H1 (cell line): ENCODE measurements at regions not wholly inside any gene's neighbourhood (a gene's known extent, or its start where the extent isn't known, plus 50 kb on each side); places are given as distances from the start of the nearest gene placed in this dataset.

Experiments used
- CTCF ChIA-PET: fragments of 300-600 bp; sonication (Branson Sonifier 250); formaldehyde crosslinking; loops from one replicate; lab custom pipeline; 2021; ENCODE audit not compliant: partially characterized antibody; lab: Charles Lee
- POLR2A ChIA-PET: fragments of 300-600 bp; sonication (Branson Sonifier 250); formaldehyde crosslinking; loops from one replicate; lab custom pipeline; 2021; ENCODE audit warnings: inconsistent platforms; ENCODE audit not compliant: partially characterized antibody; lab: Charles Lee
- DNase-seq, 2 experiments: peaks; one replicate each; pipeline versions ENCODE4 v3.0.0 to v3.0.0-alpha.2; 2010 to 2022; ENCODE audit warnings: low spot score in 2 of 2, low read depth in 1 of 2, mixed read lengths in 1 of 2
- FAIRE-seq: peaks from 2 replicates; lab custom pipeline; 2011; peaks lifted over from hg19 to GRCh38; lab: Jason Lieb, UNC
- H2AFZ ChIP-seq: 2 replicates; pipeline ENCODE4 v1.8.1; 2012; ENCODE audit warnings: low read length, inconsistent platforms
- H2AK5ac ChIP-seq: 2 replicates; pipeline ENCODE4 v1.6.1; 2013; ENCODE audit warnings: low read depth, low read length
- H2BK120ac ChIP-seq: replicated peaks from 2 replicates; pipeline ENCODE3; 2013; ENCODE audit warnings: low read depth, low read length, inconsistent platforms
- H2BK12ac ChIP-seq: 2 replicates; pipeline ENCODE4 v1.6.1; 2013; ENCODE audit warnings: low read depth, low read length
- H2BK15ac ChIP-seq: 2 replicates; pipeline ENCODE4 v1.6.1; 2013; ENCODE audit warnings: low read length
- H2BK20ac ChIP-seq: 2 replicates; pipeline ENCODE4 v1.6.1; 2013; ENCODE audit warnings: low read length
- H2BK5ac ChIP-seq: 2 replicates; pipeline ENCODE4 v1.6.1; 2013; ENCODE audit warnings: low read depth, low read length
- H3K14ac ChIP-seq: 2 replicates; pipeline ENCODE4 v1.6.1; 2013; ENCODE audit warnings: inconsistent platforms; ENCODE audit not compliant: insufficient read length
- H3K18ac ChIP-seq: 2 replicates; pipeline ENCODE4 v1.6.1; 2013; ENCODE audit warnings: low read length; ENCODE audit errors: extremely low read depth
- H3K23ac ChIP-seq: 2 replicates; pipeline ENCODE4 v1.6.1; 2013; ENCODE audit warnings: inconsistent platforms; ENCODE audit not compliant: insufficient read length
- H3K23me2 ChIP-seq: 2 replicates; pipeline ENCODE4 v1.6.1; 2013; ENCODE audit warnings: low read depth, low read length
- H3K27ac ChIP-seq: 2 replicates; pipeline ENCODE4 v1.6.1; 2011; ENCODE audit warnings: low read depth, low read length, inconsistent platforms
- H3K27me3 ChIP-seq, 4 experiments: replicated peaks in 1 of 4; 1 replicate in 1 of 4; 2 replicates in 3 of 4; pipeline versions ENCODE4 v1.6.1 to v1.8.1; 2011 to 2013; ENCODE audit warnings: low read length in 3 of 4, mild to moderate bottlenecking in 3 of 4, inconsistent platforms in 2 of 4, mixed read lengths in 2 of 4, moderate library complexity in 1 of 4; ENCODE audit not compliant: control insufficient read depth in 3 of 4, insufficient read depth in 3 of 4; ENCODE audit errors: extremely low read depth in 1 of 4
- H3K36me3 ChIP-seq, 4 experiments: 2 replicates each; pipeline versions ENCODE4 v1.6.1 to v1.8.1; 2011 to 2013; ENCODE audit warnings: mild to moderate bottlenecking in 4 of 4, low read length in 3 of 4, moderate library complexity in 2 of 4, control low read depth in 1 of 4, inconsistent platforms in 1 of 4; ENCODE audit not compliant: insufficient read depth in 4 of 4, control insufficient read depth in 2 of 4
- H3K4ac ChIP-seq: replicated peaks from 2 replicates; pipeline ENCODE3; 2013; ENCODE audit warnings: low read length, low read depth, mixed read lengths, inconsistent platforms; ENCODE audit not compliant: insufficient read length
- H3K4me1 ChIP-seq, 4 experiments: replicated peaks in 1 of 4; 1 replicate in 1 of 4; 2 replicates in 3 of 4; pipeline versions ENCODE4 v1.6.1 to v1.8.1; 2011 to 2013; ENCODE audit warnings: low read length in 3 of 4, inconsistent platforms in 2 of 4, mixed read lengths in 1 of 4; ENCODE audit not compliant: insufficient read depth in 4 of 4, control insufficient read depth in 3 of 4
- H3K4me2 ChIP-seq, 2 experiments: 2 replicates each; pipeline versions ENCODE4 v1.6.1 to v1.8.1; 2011 to 2013; ENCODE audit warnings: low read depth in 2 of 2, low read length in 2 of 2, control low read depth in 1 of 2, inconsistent platforms in 1 of 2, mild to moderate bottlenecking in 1 of 2; ENCODE audit not compliant: insufficient read depth in 1 of 2
- H3K4me3 ChIP-seq, 4 experiments: fragments of 200-600, 300-600 bp in 1 of 4; sonication (generic), shearing (Covaris generic), sonication (Bioruptor Twin) in 1 of 4; 2 replicates each; pipeline versions ENCODE4 v1.5.1 to v1.8.1; 2011 to 2016; ENCODE audit warnings: low read length in 4 of 4, low read depth in 3 of 4, control low read depth in 2 of 4, inconsistent platforms in 2 of 4, mild to moderate bottlenecking in 2 of 4, mixed read lengths in 1 of 4, moderate library complexity in 1 of 4; ENCODE audit not compliant: insufficient read depth in 2 of 4; ENCODE audit errors: extremely low read depth in 1 of 4
- H3K56ac ChIP-seq: replicated peaks from 2 replicates; pipeline ENCODE3; 2013; ENCODE audit warnings: low read depth, mild to moderate bottlenecking, mixed read lengths, low read length, inconsistent platforms; ENCODE audit not compliant: insufficient read length
- H3K79me1 ChIP-seq: 2 replicates; pipeline ENCODE4 v1.6.1; 2013; ENCODE audit warnings: low read depth, low read length, control low read depth
- H3K79me2 ChIP-seq, 2 experiments: 2 replicates each; pipeline versions ENCODE4 v1.6.1 to v1.8.1; 2012 to 2013; ENCODE audit warnings: low read length in 2 of 2, mild to moderate bottlenecking in 2 of 2, inconsistent platforms in 1 of 2; ENCODE audit not compliant: insufficient read depth in 2 of 2, control insufficient read depth in 1 of 2
- H3K9ac ChIP-seq, 4 experiments: replicated peaks in 1 of 4; 1 replicate in 1 of 4; 2 replicates in 3 of 4; pipeline versions ENCODE4 v1.6.1 to v1.8.1; 2011 to 2013; ENCODE audit warnings: low read depth in 3 of 4, low read length in 3 of 4, control low read depth in 2 of 4, mild to moderate bottlenecking in 2 of 4, moderate library complexity in 2 of 4, inconsistent platforms in 1 of 4; ENCODE audit errors: extremely low read depth in 1 of 4
- H3K9me3 ChIP-seq, 2 experiments: 2 replicates each; pipeline versions ENCODE4 v1.6.1 to v1.8.1; 2012 to 2013; ENCODE audit warnings: mild to moderate bottlenecking in 2 of 2, moderate library complexity in 2 of 2, control low read depth in 1 of 2, inconsistent platforms in 1 of 2, low read depth in 1 of 2, low read length in 1 of 2, mixed read lengths in 1 of 2; ENCODE audit not compliant: insufficient read depth in 2 of 2
- H4K20me1 ChIP-seq, 2 experiments: replicated peaks in 1 of 2; 2 replicates each; pipeline versions ENCODE3 to v1.8.1; 2011 to 2013; ENCODE audit warnings: inconsistent platforms in 2 of 2, low read length in 2 of 2, mild to moderate bottlenecking in 1 of 2; ENCODE audit not compliant: insufficient read depth in 2 of 2, control insufficient read depth in 1 of 2
- H4K5ac ChIP-seq: 2 replicates; pipeline ENCODE4 v1.6.1; 2013; ENCODE audit warnings: low read length, low read depth, mixed read lengths, inconsistent platforms; ENCODE audit not compliant: insufficient read length
- H4K8ac ChIP-seq: 2 replicates; pipeline ENCODE4 v1.8.0; 2013; ENCODE audit warnings: mild to moderate bottlenecking, moderate library complexity, low read length, inconsistent platforms; ENCODE audit not compliant: insufficient read depth; ENCODE audit errors: extremely low read depth
- H4K91ac ChIP-seq: replicated peaks from 2 replicates; pipeline ENCODE3; 2013; ENCODE audit warnings: low read length, mixed read lengths, inconsistent platforms; ENCODE audit not compliant: insufficient read length
- ASH2L ChIP-seq: fragments of 200-600, 300-600 bp; sonication (generic); IDR thresholded peaks from one replicate; pipeline ENCODE4 v1.7.1; 2017; ENCODE audit warnings: low read length
- EZH2 ChIP-seq: fragments of 200-600 bp; sonication (generic); IDR thresholded peaks from 2 replicates; pipeline ENCODE4 v1.7.1; 2012; ENCODE audit warnings: low read depth, mild to moderate bottlenecking, moderate library complexity, low read length, inconsistent platforms; ENCODE audit not compliant: severe bottlenecking
- KDM1A ChIP-seq: fragments of 200-600, 300-600 bp; sonication (generic); IDR thresholded peaks from 2 replicates; pipeline ENCODE4 v1.7.1; 2016; ENCODE audit warnings: mild to moderate bottlenecking, low read length, borderline replicate concordance
- TBP ChIP-seq: IDR thresholded peaks from 2 replicates; pipeline ENCODE4 v1.6.1; 2011; ENCODE audit warnings: low read depth, low read length, improper control_type of control experiment
- WGBS, 2 experiments: shearing (Covaris generic) in 1 of 2; methylation state at CpG; one replicate each; pipeline versions ENCODE4 v1.1.6 to v1.1.7; 2013 to 2015; ENCODE audit warnings: low lambda C conversion rate in 2 of 2, mixed read lengths in 2 of 2, inconsistent platforms in 1 of 2, low coverage in 1 of 2, missing lambda C conversion rate in 1 of 2; ENCODE audit not compliant: insufficient replicate concordance in 2 of 2, insufficient coverage in 1 of 2, insufficient read length in 1 of 2; ENCODE audit errors: extremely low coverage in 1 of 2, missing lambda C conversion rate in 1 of 2; 5-methylcytosine and 5-hydroxymethylcytosine counted together

DNA sequence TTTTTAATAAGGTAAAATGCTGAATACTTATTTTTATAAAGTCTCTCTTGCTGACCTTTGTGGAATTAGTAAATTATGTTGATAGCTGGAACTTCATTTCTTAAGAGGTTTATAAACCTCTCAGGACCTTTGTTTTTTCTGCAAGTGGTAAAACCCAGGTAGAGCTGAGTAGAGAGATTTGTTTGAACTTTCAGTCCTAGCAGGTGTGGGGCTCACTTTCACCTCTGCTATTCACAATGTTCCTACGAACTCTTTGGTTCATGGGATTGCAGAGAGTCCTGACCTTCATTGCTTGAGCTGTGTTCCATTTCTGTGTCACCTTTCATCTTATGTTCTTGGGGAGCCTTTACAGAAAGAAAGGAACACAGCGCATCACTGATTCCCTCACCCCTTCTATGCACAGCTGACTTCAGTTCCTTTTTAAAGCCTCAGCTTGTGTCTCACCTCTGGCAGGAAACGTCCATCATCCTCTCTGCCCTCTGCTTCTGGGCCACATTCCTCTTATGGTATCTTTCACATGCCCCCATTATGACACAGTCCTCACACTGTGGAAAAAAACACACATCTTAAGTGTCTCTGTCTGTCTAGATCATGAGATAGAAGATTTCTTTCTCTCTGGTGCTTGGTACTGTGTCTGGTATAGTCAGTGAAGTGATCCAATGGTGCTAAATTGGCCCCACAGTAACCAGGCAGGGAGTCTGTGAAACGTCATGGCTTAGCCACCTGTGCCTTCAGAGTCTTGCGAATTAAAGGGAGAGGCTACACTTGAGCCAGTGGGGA is 262.5 kb upstream of the B3GALT2 start:
- Histone ChIP-seq H3K79me2 (no peaks in the 10 kb centered on the region), H3K23me2 (no peaks in the 10 kb centered on the region), H3K4me1 (no peaks in the 10 kb centered on the region), H2BK12ac (no peak overlapping the region), H3K4me2 (no peak overlapping the region), H3K23ac (no peak overlapping the region), H3K36me3 (no peaks in the 10 kb centered on the region), H2BK15ac (no peak overlapping the region), H3K56ac (no peak overlapping the region), H3K9me3 (no peaks in the 10 kb centered on the region), H2AFZ (no peak overlapping the region), H2BK120ac (no peak overlapping the region), H2BK5ac (no peak overlapping the region), H3K9ac (no peak overlapping the region), H2AK5ac (no peak overlapping the region), H3K27ac (no peak overlapping the region), H4K91ac (no peak overlapping the region), H3K14ac (no peak overlapping the region), H3K79me1 (no peaks in the 10 kb centered on the region), H4K20me1 (no peaks in the 10 kb centered on the region), H4K5ac (no peak overlapping the region), H3K4ac (no peak overlapping the region), H3K4me3 (no peak overlapping the region), H3K27me3 (no peaks in the 10 kb centered on the region), H3K18ac (no peak overlapping the region), H2BK20ac (no peak overlapping the region), H4K8ac (no peak overlapping the region)
- DNase-seq: no peak
- FAIRE-seq: no peak
- POLR2A ChIA-PET: no interaction called here
- CTCF ChIA-PET: interaction anchor here (0.6 kb wide), 1 partner anchor 279 kb away, joined by 3 read pairs; no protein-coding TSS in a partner anchor
- TF ChIP-seq ASH2L (no peak), KDM1A (no peak), TBP (no peak), EZH2 (no peak)
- 90% methylated on average over 5 of the region's 5 CpGs; no CpG with 5 or more reads in 1 of the 2 experiments for WGBS, 2 experiments
